ENCODE measurements at regions not wholly inside any gene's neighbourhood (a gene's known extent, or its start where the extent isn't known, plus 50 kb on each side); places are given as distances from the start of the nearest gene placed in this dataset.

GRCh38 chr12:83414981-83415380 is 728.3 kb downstream of the TMTC2 start:
- TF ChIP-seq CTCF (optimal IDR thresholded peaks at IDR 0.05 in 1 of 3, IDR thresholded peaks at IDR 0.05 in 1 of 3, conservative IDR thresholded peaks at IDR 0.05 in 1 of 3; ENCODE audit: extremely low read depth in 1 of 3, insufficient read depth in 2 of 3, low read length in 3 of 3) (no peak), EZH2 (IDR thresholded peaks at IDR 0.05; ENCODE audit: low read length) (no peak)

Data from keratinocyte (primary cell).